ENCODE measurements at regions not wholly inside any gene's neighbourhood (a gene's known extent, or its start where the extent isn't known, plus 50 kb on each side); places are given as distances from the start of the nearest gene placed in this dataset.
"Not testable (repeated sequence)": the region's sequence is repeated elsewhere in the genome, so short reads cannot be mapped to it uniquely, and the experiment has no call there.

DNA sequence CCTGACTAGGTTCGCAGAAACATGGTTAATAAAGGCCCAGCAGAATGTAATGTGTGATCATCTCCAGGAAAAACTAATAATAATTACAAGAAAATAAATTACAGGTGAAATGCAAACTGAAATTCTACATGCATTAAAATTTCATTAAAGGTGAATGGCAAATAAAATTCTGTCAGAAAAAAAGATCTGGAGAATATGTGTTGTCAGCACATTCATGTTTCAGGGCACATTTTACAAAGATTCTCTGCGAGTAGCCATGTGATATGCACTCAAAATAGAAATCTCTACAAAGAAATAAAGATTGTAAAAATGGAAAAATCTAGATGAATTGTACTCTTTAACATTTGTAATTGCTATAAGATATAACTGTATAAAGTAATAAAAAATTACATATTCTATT is 765.2 kb downstream of the TMEM121 start:
- no peak overlapping the region for H2AFZ ChIP-seq (ENCODE audit: low read depth)
- TF ChIP-seq, protein P1, sequence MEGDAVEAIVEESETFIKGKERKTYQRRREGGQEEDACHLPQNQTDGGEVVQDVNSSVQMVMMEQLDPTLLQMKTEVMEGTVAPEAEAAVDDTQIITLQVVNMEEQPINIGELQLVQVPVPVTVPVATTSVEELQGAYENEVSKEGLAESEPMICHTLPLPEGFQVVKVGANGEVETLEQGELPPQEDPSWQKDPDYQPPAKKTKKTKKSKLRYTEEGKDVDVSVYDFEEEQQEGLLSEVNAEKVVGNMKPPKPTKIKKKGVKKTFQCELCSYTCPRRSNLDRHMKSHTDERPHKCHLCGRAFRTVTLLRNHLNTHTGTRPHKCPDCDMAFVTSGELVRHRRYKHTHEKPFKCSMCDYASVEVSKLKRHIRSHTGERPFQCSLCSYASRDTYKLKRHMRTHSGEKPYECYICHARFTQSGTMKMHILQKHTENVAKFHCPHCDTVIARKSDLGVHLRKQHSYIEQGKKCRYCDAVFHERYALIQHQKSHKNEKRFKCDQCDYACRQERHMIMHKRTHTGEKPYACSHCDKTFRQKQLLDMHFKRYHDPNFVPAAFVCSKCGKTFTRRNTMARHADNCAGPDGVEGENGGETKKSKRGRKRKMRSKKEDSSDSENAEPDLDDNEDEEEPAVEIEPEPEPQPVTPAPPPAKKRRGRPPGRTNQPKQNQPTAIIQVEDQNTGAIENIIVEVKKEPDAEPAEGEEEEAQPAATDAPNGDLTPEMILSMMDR (conservative IDR thresholded peaks at IDR 0.05; ENCODE audit: low read depth, low read length) = no peak
- no peaks in the 10 kb centered on the region for H3K36me3 ChIP-seq (ENCODE audit: insufficient read depth)
- no peak overlapping the region for H3K9ac ChIP-seq
- no peaks in the 10 kb centered on the region for H3K79me2 ChIP-seq (ENCODE audit: insufficient read depth, low read depth)
- H3K4me2 ChIP-seq = no peak overlapping the region
- H4K20me1 ChIP-seq (ENCODE audit: insufficient read depth) = no peaks in the 10 kb centered on the region
- no peak overlapping the region for H3K27ac ChIP-seq
- no peak overlapping the region for H3K4me3 ChIP-seq (IDR thresholded peaks at IDR 0.05; ENCODE audit: insufficient read depth, low read depth, low read length)
- H3K27me3 ChIP-seq (ENCODE audit: insufficient read depth, low read depth) = no peaks in the 10 kb centered on the region
- H3K4me1 ChIP-seq (ENCODE audit: low read depth, poor library complexity, severe bottlenecking) = no peaks in the 10 kb centered on the region

DNA sequence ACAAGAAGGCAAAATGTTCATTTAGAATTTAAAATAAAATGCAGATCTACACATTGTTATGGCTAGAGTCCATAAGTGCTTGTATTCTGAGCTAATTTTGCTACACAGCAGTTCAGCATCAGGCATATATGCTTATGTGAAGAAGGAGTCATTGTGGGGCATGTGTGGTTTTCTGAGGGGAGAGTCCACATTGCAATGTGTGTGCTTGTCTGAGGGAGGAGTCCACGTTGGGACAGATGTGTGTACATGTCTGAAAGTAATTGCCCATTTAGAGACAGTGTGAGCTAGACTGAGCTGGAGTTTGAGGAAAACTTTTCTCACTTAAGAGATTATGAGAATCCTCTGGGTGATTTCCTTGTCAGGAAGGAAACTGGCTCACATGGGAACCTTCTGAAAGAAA is 767.9 kb downstream of the TMEM121 start:
- H4K20me1 ChIP-seq (ENCODE audit: insufficient read depth) = no peaks in the 10 kb centered on the region
- TF ChIP-seq, protein P1 (conservative IDR thresholded peaks at IDR 0.05; ENCODE audit: low read depth, low read length) = no peak
- no peak overlapping the region for H3K4me3 ChIP-seq (IDR thresholded peaks at IDR 0.05; ENCODE audit: insufficient read depth, low read depth, low read length)
- H3K4me1 ChIP-seq (ENCODE audit: low read depth, poor library complexity, severe bottlenecking) = no peaks in the 10 kb centered on the region
- H2AFZ ChIP-seq (ENCODE audit: low read depth) = no peak overlapping the region
- H3K79me2 ChIP-seq (ENCODE audit: insufficient read depth, low read depth) = no peaks in the 10 kb centered on the region
- H3K4me2 ChIP-seq = no peak overlapping the region
- no peak overlapping the region for H3K9ac ChIP-seq
- no peaks in the 10 kb centered on the region for H3K27me3 ChIP-seq (ENCODE audit: insufficient read depth, low read depth)
- H3K36me3 ChIP-seq (ENCODE audit: insufficient read depth) = no peaks in the 10 kb centered on the region
- no peak overlapping the region for H3K27ac ChIP-seq

DNA sequence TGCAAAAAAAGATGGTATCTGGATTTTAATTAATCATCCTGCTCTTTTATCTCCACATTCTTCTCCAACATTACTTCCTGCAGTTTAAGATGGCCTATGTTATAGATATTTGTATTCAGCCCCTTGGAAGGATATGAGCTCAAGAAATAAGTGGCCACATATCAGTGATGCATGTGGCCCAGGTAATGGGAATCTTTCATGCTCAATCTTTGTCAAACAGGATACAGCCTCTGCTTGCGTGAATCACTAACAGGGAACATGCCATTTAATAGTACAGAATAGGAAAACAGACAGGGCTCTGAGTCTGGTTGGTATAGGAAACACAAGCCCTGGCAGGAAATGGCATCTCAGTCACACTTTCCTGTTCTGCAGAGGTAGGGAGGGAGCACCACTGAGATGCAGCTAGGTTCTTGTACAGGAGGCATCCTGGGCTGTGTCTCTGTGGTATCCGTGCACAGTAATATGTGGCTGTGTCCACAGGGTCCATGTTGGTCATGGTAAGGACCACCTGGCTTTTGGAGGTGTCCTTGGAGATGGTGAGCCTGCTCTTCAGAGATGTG is 774.6 kb downstream of the TMEM121 start:
- not testable (repeated sequence) for H4K20me1 ChIP-seq (ENCODE audit: insufficient read depth); H3K36me3 ChIP-seq (ENCODE audit: insufficient read depth); H3K27ac ChIP-seq; H2AFZ ChIP-seq (ENCODE audit: low read depth); H3K27me3 ChIP-seq (ENCODE audit: insufficient read depth, low read depth); H3K79me2 ChIP-seq (ENCODE audit: insufficient read depth, low read depth); H3K4me2 ChIP-seq; H3K9ac ChIP-seq; H3K4me1 ChIP-seq (ENCODE audit: low read depth, poor library complexity, severe bottlenecking); H3K4me3 ChIP-seq (IDR thresholded peaks at IDR 0.05; ENCODE audit: insufficient read depth, low read depth, low read length)

DNA sequence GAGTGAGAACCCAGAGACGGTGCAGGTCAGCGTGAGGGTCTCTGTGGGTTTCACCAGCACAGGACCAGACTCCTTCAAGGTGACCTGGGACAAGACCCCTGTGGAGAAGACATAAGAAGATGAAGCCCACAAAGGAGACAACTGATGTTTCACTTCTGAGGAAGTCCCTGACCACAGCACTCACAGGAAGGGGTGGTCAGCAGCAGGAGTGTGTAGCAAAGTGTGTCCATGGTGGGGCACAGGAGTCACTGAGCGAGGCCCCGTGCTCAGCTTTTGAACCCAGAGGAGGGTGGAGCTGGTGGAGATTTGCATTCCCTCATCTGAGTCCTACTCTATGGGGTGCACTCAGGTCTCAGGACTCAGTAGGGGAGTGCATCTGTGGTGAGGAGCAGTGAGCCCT is 775.2 kb downstream of the TMEM121 start:
- H3K4me3 ChIP-seq (IDR thresholded peaks at IDR 0.05; ENCODE audit: insufficient read depth, low read depth, low read length); H3K4me2 ChIP-seq; H3K27me3 ChIP-seq (ENCODE audit: insufficient read depth, low read depth); H3K27ac ChIP-seq; H4K20me1 ChIP-seq (ENCODE audit: insufficient read depth); H2AFZ ChIP-seq (ENCODE audit: low read depth); H3K9ac ChIP-seq; H3K36me3 ChIP-seq (ENCODE audit: insufficient read depth); H3K4me1 ChIP-seq (ENCODE audit: low read depth, poor library complexity, severe bottlenecking); H3K79me2 ChIP-seq (ENCODE audit: insufficient read depth, low read depth): not testable (repeated sequence)

DNA sequence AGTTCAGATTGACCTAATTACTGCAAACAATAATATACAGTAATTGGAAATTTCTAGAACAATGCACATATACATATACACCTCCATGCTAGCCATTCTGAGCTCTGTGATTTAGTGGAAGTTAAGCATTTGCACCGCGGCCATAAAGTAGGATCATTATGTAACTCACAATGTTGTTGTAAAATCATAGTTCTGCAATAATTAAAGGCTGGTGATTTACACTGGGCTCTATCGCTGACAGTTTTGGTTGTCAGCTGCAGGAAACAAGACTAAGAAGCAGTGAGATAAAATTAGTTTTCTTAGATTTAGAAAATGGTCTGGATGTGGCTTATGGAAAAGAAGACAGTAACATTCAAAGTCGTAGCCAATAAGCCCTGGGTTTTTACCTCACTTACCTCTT is 776.3 kb downstream of the TMEM121 start:
- H2AFZ ChIP-seq (ENCODE audit: low read depth) = no peak overlapping the region
- no peaks in the 10 kb centered on the region for H3K4me1 ChIP-seq (ENCODE audit: low read depth, poor library complexity, severe bottlenecking)
- no peak overlapping the region for H3K9ac ChIP-seq
- H3K27me3 ChIP-seq (ENCODE audit: insufficient read depth, low read depth) = no peaks in the 10 kb centered on the region
- H4K20me1 ChIP-seq (ENCODE audit: insufficient read depth) = no peaks in the 10 kb centered on the region
- H3K79me2 ChIP-seq (ENCODE audit: insufficient read depth, low read depth) = no peaks in the 10 kb centered on the region
- TF ChIP-seq, protein P1 (conservative IDR thresholded peaks at IDR 0.05; ENCODE audit: low read depth, low read length) = no peak
- H3K4me3 ChIP-seq (IDR thresholded peaks at IDR 0.05; ENCODE audit: insufficient read depth, low read depth, low read length) = no peak overlapping the region
- H3K36me3 ChIP-seq (ENCODE audit: insufficient read depth) = no peaks in the 10 kb centered on the region
- no peak overlapping the region for H3K27ac ChIP-seq
- H3K4me2 ChIP-seq = no peak overlapping the region
